SKM-1 treated with dmso at 0.1 percent for 144 hours (cell line): ENCODE measurements at regions not wholly inside any gene's neighbourhood (a gene's known extent, or its start where the extent isn't known, plus 50 kb on each side); places are given as distances from the start of the nearest gene placed in this dataset.
"Not testable (repeated sequence)": the region's sequence is repeated elsewhere in the genome, so short reads cannot be mapped to it uniquely, and the experiment has no call there.

Experiments used
- DNase-seq: peaks from one replicate; lab custom pipeline; 2025; ENCODE audit not compliant: unreplicated experiment; lab: John Stamatoyannopoulos, UW

- DNase-seq: no peak
These were observed 64.9 kb downstream of the FAM170A start for GRCh38 chr5:119694284-119694683.

- DNase-seq: no peak
These were observed 76.7 kb downstream of the FAM170A start for GRCh38 chr5:119706049-119706448.

- no peak for DNase-seq
These were observed 78.9 kb downstream of the FAM170A start for GRCh38 chr5:119708076-119708790.

GRCh38 chr5:119721775-119722174 is 92.4 kb downstream of the FAM170A start:
- DNase-seq: no peak

GRCh38 chr5:119725291-119725690 is 95.9 kb downstream of the FAM170A start:
- not testable (repeated sequence) for DNase-seq

- no peak for DNase-seq
These were observed 97.2 kb downstream of the FAM170A start for GRCh38 chr5:119726544-119726943.

GRCh38 chr5:119740225-119740624 is 110.9 kb downstream of the FAM170A start:
- DNase-seq: no peak

GRCh38 chr5:119741691-119742090 is 112.3 kb downstream of the FAM170A start:
- DNase-seq: no peak

GRCh38 chr5:119742311-119742710 is 113.0 kb downstream of the FAM170A start:
- no peak for DNase-seq

- no peak for DNase-seq
These were observed 114.6 kb downstream of the FAM170A start for GRCh38 chr5:119743927-119744326.

- no peak for DNase-seq
These were observed 116.6 kb downstream of the FAM170A start for GRCh38 chr5:119745976-119746375.

- no peak for DNase-seq
These were observed 117.6 kb downstream of the FAM170A start for GRCh38 chr5:119746984-119747383.

- no peak for DNase-seq
These were observed 121.8 kb downstream of the FAM170A start for GRCh38 chr5:119750887-119751733.

- DNase-seq: no peak
These were observed 122.4 kb downstream of the FAM170A start for GRCh38 chr5:119751734-119752094.

- DNase-seq: no peak
These were observed 123.8 kb downstream of the FAM170A start for GRCh38 chr5:119752921-119753886.

- DNase-seq: not testable (repeated sequence)
These were observed 125.5 kb downstream of the FAM170A start for GRCh38 chr5:119754825-119755224.

- no peak for DNase-seq
These were observed 127.9 kb downstream of the FAM170A start for GRCh38 chr5:119757276-119757675.

- DNase-seq: not testable (repeated sequence)
These were observed 140.6 kb downstream of the FAM170A start for GRCh38 chr5:119769695-119770693.

GRCh38 chr5:119780145-119780544 is 150.8 kb downstream of the FAM170A start:
- not testable (repeated sequence) for DNase-seq

GRCh38 chr5:119785057-119785456 is 155.7 kb downstream of the FAM170A start:
- no peak for DNase-seq
